ENCODE measurements at regions not wholly inside any gene's neighbourhood (a gene's known extent, or its start where the extent isn't known, plus 50 kb on each side); places are given as distances from the start of the nearest gene placed in this dataset.

GRCh38 chr3:23752126-23752525 lies 53.6 kb upstream of the UBE2E1 start:
- no peaks in the 10 kb centered on the region for H3K9me3 ChIP-seq (replicated peaks; ENCODE audit: control insufficient read depth, insufficient read depth, low read length)
- no peaks in the 10 kb centered on the region for H3K36me3 ChIP-seq (ENCODE audit: control insufficient read depth in 2 of 2, extremely low read depth in 1 of 2, insufficient read depth in 2 of 2, low read length in 2 of 2)
- dilution Hi-C loops (cut with MboI; ENCODE audit: extremely low pct_ligation_motif_present, low sequenced_read_pairs) (no loop called here), intact Hi-C loops (cut with micrococcal nuclease) (no loop called here)
- H3K4me1 ChIP-seq (ENCODE audit: control insufficient read depth, extremely low read depth, insufficient read depth, low read length), result peaks cover 29% of the 10 kb centered on the region
- H2AFZ ChIP-seq (ENCODE audit: low read depth, low read length), result no peak overlapping the region
- H4K20me1 ChIP-seq (replicated peaks; ENCODE audit: control insufficient read depth, extremely low read depth, insufficient read depth, low read length), result no peaks in the 10 kb centered on the region
- ChIA-PET POLR2A (no interaction called here), CTCF (interaction anchor here (3.0 kb wide), 1 partner anchor 8 kb away, joined by 12 read pairs; no protein-coding TSS in a partner anchor)
- FAIRE-seq (no peak), DNase-seq (ENCODE audit: low read depth, low spot score) (no peak)
- H3K79me2 ChIP-seq (ENCODE audit: control insufficient read depth, insufficient read depth, low read length), result no peaks in the 10 kb centered on the region
- BruUV-seq (replicated peaks), result no TSS peak
- no peak overlapping the region for H3K4me2 ChIP-seq (ENCODE audit: insufficient read depth, low read length)
- no peaks in the 10 kb centered on the region for H3K27me3 ChIP-seq (ENCODE audit: control insufficient read depth in 2 of 2, insufficient read depth in 2 of 2, low read length in 2 of 2)
- H3K27ac ChIP-seq (ENCODE audit: insufficient read depth, low read depth, low read length), result no peak overlapping the region
- no peak overlapping the region for H3K9ac ChIP-seq (replicated peaks; ENCODE audit: extremely low read depth, insufficient read depth, low read length)
- H3K9me1 ChIP-seq (replicated peaks; ENCODE audit: control insufficient read depth, extremely low read depth, insufficient read depth, low read length), result no peaks in the 10 kb centered on the region
- TF ChIP-seq MAX (IDR thresholded peaks at IDR 0.05; ENCODE audit: insufficient read depth, insufficient read length), result no peak
- TF ChIP-seq JUN (IDR thresholded peaks at IDR 0.05; ENCODE audit: borderline replicate concordance, insufficient read depth, insufficient read length, low read depth), result no peak
- no peak for TF ChIP-seq POLR2AphosphoS5 (IDR thresholded peaks at IDR 0.05; ENCODE audit: insufficient read depth, low read depth, low read length)
- no peak for TF ChIP-seq CTCF (IDR thresholded peaks at IDR 0.05; ENCODE audit: extremely low read depth in 1 of 2, insufficient read depth in 1 of 2, low read depth in 1 of 2, low read length in 2 of 2)
- TF ChIP-seq FOS (IDR thresholded peaks at IDR 0.05; ENCODE audit: borderline replicate concordance, insufficient read depth, low read length), result no peak
- no peak for TF ChIP-seq GATA2 (IDR thresholded peaks at IDR 0.05; ENCODE audit: insufficient read depth, insufficient read length, low read depth, low read length)
- TF ChIP-seq MYC (IDR thresholded peaks at IDR 0.05; ENCODE audit: low read depth, low read length), result no peak
- TF ChIP-seq POLR2A (IDR thresholded peaks at IDR 0.05; ENCODE audit: low read depth, low read length), result no peak
- no peak for TF ChIP-seq EZH2 (IDR thresholded peaks at IDR 0.05; ENCODE audit: borderline replicate concordance, low read depth, low read length, severe bottlenecking)
- no peak overlapping the region for H3K4me3 ChIP-seq (replicated peaks in 1 of 3; ENCODE audit: insufficient read depth in 1 of 3, low read depth in 1 of 3, low read length in 3 of 3)

Data from endothelial cell of umbilical vein (primary cell).